ENCODE measurements at regions not wholly inside any gene's neighbourhood (a gene's known extent, or its start where the extent isn't known, plus 50 kb on each side); places are given as distances from the start of the nearest gene placed in this dataset.

DNA sequence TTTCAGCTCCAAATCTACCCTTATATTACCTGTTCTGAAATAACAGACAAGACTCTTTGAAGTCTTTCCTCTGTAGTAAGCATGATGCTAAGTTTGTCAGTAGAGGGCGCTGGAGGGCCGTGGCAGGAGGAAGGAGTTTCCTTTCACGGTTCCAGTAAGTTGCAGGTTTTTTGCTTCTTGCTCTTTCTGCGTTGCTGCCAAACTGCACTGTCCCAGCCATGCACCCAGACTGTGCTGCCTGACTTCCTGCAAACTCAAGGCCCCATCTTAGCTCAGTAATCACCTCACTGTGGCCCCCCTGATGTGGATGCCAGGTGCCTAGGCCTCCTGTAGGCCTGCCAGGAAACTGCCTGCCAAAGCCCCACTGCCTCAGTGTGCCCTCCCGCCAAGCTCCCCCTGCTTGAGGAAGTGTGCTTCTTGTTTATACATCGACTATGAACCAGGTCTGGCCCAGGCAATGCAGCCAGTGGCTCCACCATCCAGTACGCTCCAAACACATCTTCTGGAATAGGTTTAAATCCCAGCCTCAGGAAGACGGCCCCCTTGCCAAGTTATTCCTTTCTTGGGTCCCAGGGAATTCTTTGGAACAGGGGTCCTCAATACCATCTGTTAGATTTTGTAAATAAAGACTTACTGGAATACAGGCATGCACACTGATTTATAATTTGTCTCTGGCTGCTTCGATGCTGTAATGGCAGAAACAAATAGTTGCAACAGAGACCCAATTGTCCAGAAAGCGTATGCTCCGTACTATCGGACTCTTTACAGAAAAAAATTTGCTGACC, 193.7 kb upstream of the LRIG3 start:
- TF ChIP-seq CEBPB (IDR thresholded peaks at IDR 0.05) (0 out of 2 replicates have a peak, but pooled peaks have one; percentile 4), EGR1 (IDR thresholded peaks at IDR 0.05) (no peak), TAF1 (IDR thresholded peaks at IDR 0.05; ENCODE audit: low read depth) (no peak), RAD21 (IDR thresholded peaks at IDR 0.05; ENCODE audit: low read depth) (peak; percentile 97), NFIC (IDR thresholded peaks at IDR 0.05) (no peak)
- TF ChIP-seq, protein P1, sequence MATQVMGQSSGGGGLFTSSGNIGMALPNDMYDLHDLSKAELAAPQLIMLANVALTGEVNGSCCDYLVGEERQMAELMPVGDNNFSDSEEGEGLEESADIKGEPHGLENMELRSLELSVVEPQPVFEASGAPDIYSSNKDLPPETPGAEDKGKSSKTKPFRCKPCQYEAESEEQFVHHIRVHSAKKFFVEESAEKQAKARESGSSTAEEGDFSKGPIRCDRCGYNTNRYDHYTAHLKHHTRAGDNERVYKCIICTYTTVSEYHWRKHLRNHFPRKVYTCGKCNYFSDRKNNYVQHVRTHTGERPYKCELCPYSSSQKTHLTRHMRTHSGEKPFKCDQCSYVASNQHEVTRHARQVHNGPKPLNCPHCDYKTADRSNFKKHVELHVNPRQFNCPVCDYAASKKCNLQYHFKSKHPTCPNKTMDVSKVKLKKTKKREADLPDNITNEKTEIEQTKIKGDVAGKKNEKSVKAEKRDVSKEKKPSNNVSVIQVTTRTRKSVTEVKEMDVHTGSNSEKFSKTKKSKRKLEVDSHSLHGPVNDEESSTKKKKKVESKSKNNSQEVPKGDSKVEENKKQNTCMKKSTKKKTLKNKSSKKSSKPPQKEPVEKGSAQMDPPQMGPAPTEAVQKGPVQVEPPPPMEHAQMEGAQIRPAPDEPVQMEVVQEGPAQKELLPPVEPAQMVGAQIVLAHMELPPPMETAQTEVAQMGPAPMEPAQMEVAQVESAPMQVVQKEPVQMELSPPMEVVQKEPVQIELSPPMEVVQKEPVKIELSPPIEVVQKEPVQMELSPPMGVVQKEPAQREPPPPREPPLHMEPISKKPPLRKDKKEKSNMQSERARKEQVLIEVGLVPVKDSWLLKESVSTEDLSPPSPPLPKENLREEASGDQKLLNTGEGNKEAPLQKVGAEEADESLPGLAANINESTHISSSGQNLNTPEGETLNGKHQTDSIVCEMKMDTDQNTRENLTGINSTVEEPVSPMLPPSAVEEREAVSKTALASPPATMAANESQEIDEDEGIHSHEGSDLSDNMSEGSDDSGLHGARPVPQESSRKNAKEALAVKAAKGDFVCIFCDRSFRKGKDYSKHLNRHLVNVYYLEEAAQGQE (IDR thresholded peaks at IDR 0.05; ENCODE audit: low read depth): no peak

DNA sequence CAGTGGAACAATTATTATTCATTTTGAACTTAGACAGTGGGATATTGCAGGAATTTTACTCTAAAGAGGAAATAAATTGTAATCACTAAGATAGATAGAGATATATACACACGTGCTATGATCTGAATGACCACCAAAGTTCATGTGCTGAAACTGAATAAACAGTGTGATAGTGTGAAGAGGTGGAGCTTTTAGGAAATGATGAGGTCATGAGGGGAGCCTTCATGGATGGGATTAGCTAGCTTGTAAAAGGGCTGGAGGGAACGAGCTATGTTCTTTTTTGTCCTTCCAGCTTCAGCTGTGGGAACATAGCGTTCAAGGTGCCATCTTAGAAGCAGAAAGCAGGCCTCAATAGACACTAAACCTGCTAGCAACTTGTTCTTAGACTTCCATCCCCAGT, 191.5 kb upstream of the LRIG3 start:
- TF ChIP-seq EP300 (IDR thresholded peaks at IDR 0.05; ENCODE audit: borderline replicate concordance) (no peak), ZBTB7A (IDR thresholded peaks at IDR 0.05; ENCODE audit: low read depth) (no peak), RAD21 (IDR thresholded peaks at IDR 0.05; ENCODE audit: low read depth) (no peak), YY1 (IDR thresholded peaks at IDR 0.05; ENCODE audit: low read depth) (no peak), TCF12 (IDR thresholded peaks at IDR 0.05; ENCODE audit: low read depth) (no peak), USF1 (IDR thresholded peaks at IDR 0.05) (no peak)

- TF ChIP-seq EGR1 (IDR thresholded peaks at IDR 0.05) (no peak), TCF12 (IDR thresholded peaks at IDR 0.05; ENCODE audit: low read depth) (no peak), TAF1 (IDR thresholded peaks at IDR 0.05; ENCODE audit: low read depth) (no peak), YY1 (IDR thresholded peaks at IDR 0.05; ENCODE audit: low read depth) (no peak), NFIC (IDR thresholded peaks at IDR 0.05) (no peak), USF1 (IDR thresholded peaks at IDR 0.05) (no peak), CREB1 (IDR thresholded peaks at IDR 0.05; ENCODE audit: low read depth) (no peak), FOXM1 (IDR thresholded peaks at IDR 0.05; ENCODE audit: borderline replicate concordance, low read depth) (no peak), CEBPB (IDR thresholded peaks at IDR 0.05) (no peak), RAD21 (IDR thresholded peaks at IDR 0.05; ENCODE audit: low read depth) (no peak), TEAD4 (IDR thresholded peaks at IDR 0.05) (no peak), ZBTB7A (IDR thresholded peaks at IDR 0.05; ENCODE audit: low read depth) (no peak), EP300 (IDR thresholded peaks at IDR 0.05; ENCODE audit: borderline replicate concordance) (no peak)
- TF ChIP-seq, protein P1 (IDR thresholded peaks at IDR 0.05; ENCODE audit: low read depth): no peak
- TF ChIP-seq, protein P2, sequence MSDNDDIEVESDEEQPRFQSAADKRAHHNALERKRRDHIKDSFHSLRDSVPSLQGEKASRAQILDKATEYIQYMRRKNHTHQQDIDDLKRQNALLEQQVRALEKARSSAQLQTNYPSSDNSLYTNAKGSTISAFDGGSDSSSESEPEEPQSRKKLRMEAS (IDR thresholded peaks at IDR 0.05): no peak
Measured at GRCh38 chr12:59100585-59100984, 180.3 kb upstream of the LRIG3 start.

DNA sequence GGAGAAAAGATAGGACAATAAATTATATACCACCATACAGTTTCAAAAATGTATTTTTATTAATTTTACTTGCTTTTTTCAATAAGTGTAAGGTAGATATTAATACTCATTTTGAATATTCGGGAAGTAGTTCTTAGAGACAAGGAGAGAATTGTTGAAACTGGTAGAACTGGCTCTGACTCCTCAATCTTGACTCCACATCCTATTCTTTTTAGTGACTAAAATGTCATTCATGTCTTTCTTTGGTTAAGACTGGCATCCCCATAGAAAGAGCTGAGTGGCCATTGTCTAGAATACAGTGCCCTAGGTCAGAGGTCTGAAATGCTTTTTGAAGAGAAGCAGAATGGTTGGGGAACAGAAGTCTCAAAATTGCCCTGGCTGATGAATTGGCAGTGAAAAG, 177.6 kb upstream of the LRIG3 start:
- TF ChIP-seq YY1 (IDR thresholded peaks at IDR 0.05; ENCODE audit: low read depth): no peak
- TF ChIP-seq ZBTB7A (IDR thresholded peaks at IDR 0.05; ENCODE audit: low read depth): no peak
- TF ChIP-seq FOXM1 (IDR thresholded peaks at IDR 0.05; ENCODE audit: borderline replicate concordance, low read depth): no peak
- no peak for TF ChIP-seq TEAD4 (IDR thresholded peaks at IDR 0.05)
- TF ChIP-seq EGR1 (IDR thresholded peaks at IDR 0.05): no peak
- no peak for TF ChIP-seq USF1 (IDR thresholded peaks at IDR 0.05)
- TF ChIP-seq CREB1 (IDR thresholded peaks at IDR 0.05; ENCODE audit: low read depth): no peak
- no peak for TF ChIP-seq CEBPB (IDR thresholded peaks at IDR 0.05)
- TF ChIP-seq EP300 (IDR thresholded peaks at IDR 0.05; ENCODE audit: borderline replicate concordance): no peak
- no peak for TF ChIP-seq RAD21 (IDR thresholded peaks at IDR 0.05; ENCODE audit: low read depth)
- no peak for TF ChIP-seq TAF1 (IDR thresholded peaks at IDR 0.05; ENCODE audit: low read depth)
- no peak for TF ChIP-seq TCF12 (IDR thresholded peaks at IDR 0.05; ENCODE audit: low read depth)
- no peak for TF ChIP-seq NFIC (IDR thresholded peaks at IDR 0.05)
- TF ChIP-seq, protein P2 (IDR thresholded peaks at IDR 0.05): no peak
- TF ChIP-seq, protein P1 (IDR thresholded peaks at IDR 0.05; ENCODE audit: low read depth): no peak
